Left lobe of liver (tissue), 2 donors: ENCODE measurements at regions not wholly inside any gene's neighbourhood (a gene's known extent, or its start where the extent isn't known, plus 50 kb on each side); places are given as distances from the start of the nearest gene placed in this dataset.
A peak's percentile ranks its signal among the peaks of the same experiment; 100 is the strongest.
"Not testable (repeated sequence)": the region's sequence is repeated elsewhere in the genome, so short reads cannot be mapped to it uniquely, and the experiment has no call there.

Experiments
- ATAC-seq: fragments of 200-7000 bp; cut with Tn5 transposase; one replicate; pipeline ENCODE4 v1.9.1; 2020; ENCODE audit warnings: mild to moderate bottlenecking, moderate library complexity
- DNase-seq: peaks from one replicate; pipeline ENCODE4 v3.0.0-alpha.2; 2020; ENCODE audit warnings: low spot score
- donor health status: DM: no; HTN: no; CAD: no; lungs with moderate emphysema.
- donor health status: DM: no; HTN: yes; CAD: no.

DNA sequence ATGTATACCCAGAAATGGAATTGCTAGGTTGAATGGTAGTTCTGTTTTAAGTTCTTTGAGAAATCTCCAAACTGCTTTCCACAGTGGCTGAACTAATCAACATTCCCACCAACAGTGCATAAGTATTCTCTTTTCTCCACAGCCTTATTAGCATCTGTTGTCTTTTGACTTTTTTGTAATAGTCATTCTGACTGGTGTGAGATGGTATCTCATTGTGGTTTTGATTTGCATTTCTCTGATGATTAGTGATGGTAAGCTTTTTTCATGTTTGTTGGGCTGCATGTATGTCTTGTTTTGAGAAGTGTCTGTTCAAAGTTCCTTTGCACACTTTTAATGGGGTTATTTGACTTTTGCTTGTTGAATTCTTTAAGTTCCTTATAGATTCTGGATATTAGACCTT, 52.4 kb upstream of the EHHADH start:
- not testable (repeated sequence) for ATAC-seq, DNase-seq

GRCh38 chr3:185306847-185307246, 53.0 kb upstream of the EHHADH start:
- DNase-seq: no peak
- no peak for ATAC-seq

DNA sequence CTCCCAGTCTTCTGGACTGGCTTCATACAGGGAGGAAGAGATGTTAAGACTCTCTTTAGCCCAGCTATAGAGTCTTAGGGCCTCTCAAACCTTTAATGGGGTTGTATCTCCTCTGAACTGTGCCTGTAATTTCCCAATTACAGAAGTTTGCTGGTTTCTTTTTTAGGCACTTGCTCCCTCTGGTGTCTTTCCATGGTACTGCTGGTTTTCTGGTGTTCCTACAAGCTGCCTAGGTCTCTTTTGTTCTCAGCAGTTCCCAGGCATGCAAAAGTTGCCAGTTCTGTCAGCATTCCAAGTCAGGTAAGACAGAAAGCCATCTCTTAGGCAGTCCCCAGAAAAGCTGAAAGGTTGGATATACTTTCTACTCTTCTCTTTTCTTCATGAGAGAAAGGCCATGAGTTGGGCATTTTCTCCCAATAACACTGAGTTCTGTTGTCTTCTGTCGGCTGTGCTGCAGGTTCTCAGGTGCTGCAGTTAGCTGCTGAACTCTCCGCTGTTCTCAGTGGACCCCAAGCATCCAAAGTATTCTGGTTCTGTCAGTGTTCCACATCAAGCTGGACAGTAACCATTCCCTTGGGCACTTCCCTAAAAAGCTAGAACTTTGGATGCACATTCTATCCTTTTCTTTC, 54.4 kb upstream of the EHHADH start:
- DNase-seq (no peak), ATAC-seq (peak; percentile 96)

- no peak for DNase-seq
- no peak for ATAC-seq
Measured at GRCh38 chr3:185309302-185309701, 53.6 kb upstream of the MAP3K13 start.

DNA sequence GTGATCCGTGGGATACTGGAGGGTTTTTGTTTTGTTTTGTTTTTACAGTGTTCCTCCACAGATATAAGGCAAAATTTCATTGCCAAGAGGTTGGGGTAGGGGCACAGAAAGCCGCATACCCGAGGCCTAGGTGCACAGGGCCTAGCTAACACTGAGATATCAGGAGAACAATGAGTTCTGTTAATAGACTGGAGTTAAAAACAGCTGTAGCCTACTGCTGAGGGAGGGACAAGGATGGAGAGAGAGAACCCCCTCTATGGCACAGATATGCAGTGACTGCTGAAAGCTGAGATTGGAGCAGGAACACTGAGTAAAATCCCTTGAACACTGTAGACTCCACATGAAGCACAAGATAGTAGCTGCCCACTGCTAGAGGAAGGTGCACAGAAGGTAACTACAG, 53.1 kb upstream of the MAP3K13 start:
- ATAC-seq (no peak), DNase-seq (no peak)

- DNase-seq: no peak
- no peak for ATAC-seq
Measured at GRCh38 chr3:185311991-185312390, 50.9 kb upstream of the MAP3K13 start.
